ENCODE measurements at regions not wholly inside any gene's neighbourhood (a gene's known extent, or its start where the extent isn't known, plus 50 kb on each side); places are given as distances from the start of the nearest gene placed in this dataset.

- TF ChIP-seq ZFX (IDR thresholded peaks at IDR 0.05; ENCODE audit: borderline replicate concordance) = no peak
- TF ChIP-seq CTCF (IDR thresholded peaks at IDR 0.05) = no peak
- H3K27ac ChIP-seq = no peak overlapping the region
These were observed 157.6 kb downstream of the AACS start for GRCh38 chr12:125222876-125223275.

GRCh38 chr12:125225641-125226040 is 160.4 kb downstream of the AACS start:
- H3K27ac ChIP-seq = no peak overlapping the region
- TF ChIP-seq ZFX (IDR thresholded peaks at IDR 0.05; ENCODE audit: borderline replicate concordance) = no peak
- TF ChIP-seq CTCF (IDR thresholded peaks at IDR 0.05) = no peak

GRCh38 chr12:125228519-125229260 is 163.5 kb downstream of the AACS start:
- TF ChIP-seq CTCF (IDR thresholded peaks at IDR 0.05) (no peak), ZFX (IDR thresholded peaks at IDR 0.05; ENCODE audit: borderline replicate concordance) (no peak)
- no peak overlapping the region for H3K27ac ChIP-seq

- TF ChIP-seq CTCF (IDR thresholded peaks at IDR 0.05) (peak; percentile 37; the same call in 1 of the 2 replicates), ZFX (IDR thresholded peaks at IDR 0.05; ENCODE audit: borderline replicate concordance) (no peak)
- H3K27ac ChIP-seq = no peak overlapping the region
These were observed 164.8 kb downstream of the AACS start for GRCh38 chr12:125229878-125230530.

- TF ChIP-seq ZFX (IDR thresholded peaks at IDR 0.05; ENCODE audit: borderline replicate concordance) (no peak), CTCF (IDR thresholded peaks at IDR 0.05) (no peak)
- no peak overlapping the region for H3K27ac ChIP-seq
These were observed 168.1 kb downstream of the AACS start for GRCh38 chr12:125233319-125233718.

- no peak for TF ChIP-seq CTCF (IDR thresholded peaks at IDR 0.05)
- no peak for TF ChIP-seq ZFX (IDR thresholded peaks at IDR 0.05; ENCODE audit: borderline replicate concordance)
- no peak overlapping the region for H3K27ac ChIP-seq
These were observed 174.3 kb downstream of the AACS start for GRCh38 chr12:125239563-125239962.

GRCh38 chr12:125240717-125241116 is 175.5 kb downstream of the AACS start:
- no peak for TF ChIP-seq CTCF (IDR thresholded peaks at IDR 0.05)
- no peak for TF ChIP-seq ZFX (IDR thresholded peaks at IDR 0.05; ENCODE audit: borderline replicate concordance)
- no peak overlapping the region for H3K27ac ChIP-seq
